ENCODE measurements at regions not wholly inside any gene's neighbourhood (a gene's known extent, or its start where the extent isn't known, plus 50 kb on each side); places are given as distances from the start of the nearest gene placed in this dataset.

- ATAC-seq = no peak
- TF ChIP-seq GLIS3 (CRISPR knock-in tag; IDR thresholded peaks at IDR 0.05) = no peak
- no peak for TF ChIP-seq BACH2 (CRISPR knock-in tag; IDR thresholded peaks at IDR 0.05; ENCODE audit: borderline replicate concordance)
- TF ChIP-seq ZNF70 (CRISPR knock-in tag; IDR thresholded peaks at IDR 0.05) = no peak
- no peak for TF ChIP-seq SNAI2 (CRISPR knock-in tag; IDR thresholded peaks at IDR 0.05)
- TF ChIP-seq TOX (CRISPR knock-in tag; IDR thresholded peaks at IDR 0.05; ENCODE audit: borderline replicate concordance) = no peak
- TF ChIP-seq, protein P1, sequence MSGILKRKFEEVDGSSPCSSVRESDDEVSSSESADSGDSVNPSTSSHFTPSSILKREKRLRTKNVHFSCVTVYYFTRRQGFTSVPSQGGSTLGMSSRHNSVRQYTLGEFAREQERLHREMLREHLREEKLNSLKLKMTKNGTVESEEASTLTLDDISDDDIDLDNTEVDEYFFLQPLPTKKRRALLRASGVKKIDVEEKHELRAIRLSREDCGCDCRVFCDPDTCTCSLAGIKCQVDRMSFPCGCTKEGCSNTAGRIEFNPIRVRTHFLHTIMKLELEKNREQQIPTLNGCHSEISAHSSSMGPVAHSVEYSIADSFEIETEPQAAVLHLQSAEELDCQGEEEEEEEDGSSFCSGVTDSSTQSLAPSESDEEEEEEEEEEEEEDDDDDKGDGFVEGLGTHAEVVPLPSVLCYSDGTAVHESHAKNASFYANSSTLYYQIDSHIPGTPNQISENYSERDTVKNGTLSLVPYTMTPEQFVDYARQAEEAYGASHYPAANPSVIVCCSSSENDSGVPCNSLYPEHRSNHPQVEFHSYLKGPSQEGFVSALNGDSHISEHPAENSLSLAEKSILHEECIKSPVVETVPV (CRISPR knock-in tag; IDR thresholded peaks at IDR 0.05) = no peak
- TF ChIP-seq, protein P2, sequence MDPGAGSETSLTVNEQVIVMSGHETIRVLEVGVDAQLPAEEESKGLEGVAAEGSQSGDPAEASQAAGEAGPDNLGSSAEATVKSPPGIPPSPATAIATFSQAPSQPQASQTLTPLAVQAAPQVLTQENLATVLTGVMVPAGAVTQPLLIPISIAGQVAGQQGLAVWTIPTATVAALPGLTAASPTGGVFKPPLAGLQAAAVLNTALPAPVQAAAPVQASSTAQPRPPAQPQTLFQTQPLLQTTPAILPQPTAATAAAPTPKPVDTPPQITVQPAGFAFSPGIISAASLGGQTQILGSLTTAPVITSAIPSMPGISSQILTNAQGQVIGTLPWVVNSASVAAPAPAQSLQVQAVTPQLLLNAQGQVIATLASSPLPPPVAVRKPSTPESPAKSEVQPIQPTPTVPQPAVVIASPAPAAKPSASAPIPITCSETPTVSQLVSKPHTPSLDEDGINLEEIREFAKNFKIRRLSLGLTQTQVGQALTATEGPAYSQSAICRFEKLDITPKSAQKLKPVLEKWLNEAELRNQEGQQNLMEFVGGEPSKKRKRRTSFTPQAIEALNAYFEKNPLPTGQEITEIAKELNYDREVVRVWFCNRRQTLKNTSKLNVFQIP (CRISPR knock-in tag; IDR thresholded peaks at IDR 0.05; ENCODE audit: borderline replicate concordance, low read depth) = no peak
- no peak for TF ChIP-seq ZFP30 (CRISPR knock-in tag; IDR thresholded peaks at IDR 0.05)
- TF ChIP-seq TCF4 (CRISPR knock-in tag; IDR thresholded peaks at IDR 0.05; ENCODE audit: borderline replicate concordance) = no peak
- no peak for TF ChIP-seq PPARA (CRISPR knock-in tag; IDR thresholded peaks at IDR 0.05; ENCODE audit: borderline replicate concordance)
- no peak for TF ChIP-seq TSHZ2 (CRISPR knock-in tag; IDR thresholded peaks at IDR 0.05)
- TF ChIP-seq CSDC2 (CRISPR knock-in tag; IDR thresholded peaks at IDR 0.05) = no peak
- no peak for TF ChIP-seq ZC3H10 (CRISPR knock-in tag; IDR thresholded peaks at IDR 0.05)
- no peak for TF ChIP-seq OSR1 (CRISPR knock-in tag; IDR thresholded peaks at IDR 0.05)
- no peak for TF ChIP-seq ISL1 (CRISPR knock-in tag; IDR thresholded peaks at IDR 0.05)
- TF ChIP-seq ZNF8 (CRISPR knock-in tag; IDR thresholded peaks at IDR 0.05) = no peak
- no peak for TF ChIP-seq ZNF565 (CRISPR knock-in tag; conservative IDR thresholded peaks at IDR 0.05; ENCODE audit: low read depth)
- TF ChIP-seq PATZ1 (CRISPR knock-in tag; IDR thresholded peaks at IDR 0.05; ENCODE audit: borderline replicate concordance) = no peak
Measured at GRCh38 chr18:77478646-77479442, 229.2 kb downstream of the GALR1 start.

- ATAC-seq = no peak
- TF ChIP-seq, protein P1 (CRISPR knock-in tag; IDR thresholded peaks at IDR 0.05) = no peak
- no peak for TF ChIP-seq ZNF70 (CRISPR knock-in tag; IDR thresholded peaks at IDR 0.05)
- no peak for TF ChIP-seq ZNF565 (CRISPR knock-in tag; conservative IDR thresholded peaks at IDR 0.05; ENCODE audit: low read depth)
- TF ChIP-seq TCF4 (CRISPR knock-in tag; IDR thresholded peaks at IDR 0.05; ENCODE audit: borderline replicate concordance) = no peak
- no peak for TF ChIP-seq GLIS3 (CRISPR knock-in tag; IDR thresholded peaks at IDR 0.05)
- no peak for TF ChIP-seq ARNTL (CRISPR knock-in tag; IDR thresholded peaks at IDR 0.05; ENCODE audit: borderline replicate concordance, low read depth)
- no peak for TF ChIP-seq SNAI2 (CRISPR knock-in tag; IDR thresholded peaks at IDR 0.05)
- no peak for TF ChIP-seq ESRRG (CRISPR knock-in tag; IDR thresholded peaks at IDR 0.05)
- no peak for TF ChIP-seq PPARA (CRISPR knock-in tag; IDR thresholded peaks at IDR 0.05; ENCODE audit: borderline replicate concordance)
- TF ChIP-seq, protein P2 (CRISPR knock-in tag; IDR thresholded peaks at IDR 0.05; ENCODE audit: borderline replicate concordance, low read depth) = no peak
- TF ChIP-seq PATZ1 (CRISPR knock-in tag; IDR thresholded peaks at IDR 0.05; ENCODE audit: borderline replicate concordance) = no peak
Measured at GRCh38 chr18:77481541-77481940, 231.9 kb downstream of the GALR1 start.
